Iris pigment epithelial cell (primary cell): ENCODE measurements at regions not wholly inside any gene's neighbourhood (a gene's known extent, or its start where the extent isn't known, plus 50 kb on each side); places are given as distances from the start of the nearest gene placed in this dataset.

Experiments used
- DNase-seq: peaks from one replicate; pipeline ENCODE4 v3.0.0-alpha.2; 2011; ENCODE audit warnings: low read depth

DNA sequence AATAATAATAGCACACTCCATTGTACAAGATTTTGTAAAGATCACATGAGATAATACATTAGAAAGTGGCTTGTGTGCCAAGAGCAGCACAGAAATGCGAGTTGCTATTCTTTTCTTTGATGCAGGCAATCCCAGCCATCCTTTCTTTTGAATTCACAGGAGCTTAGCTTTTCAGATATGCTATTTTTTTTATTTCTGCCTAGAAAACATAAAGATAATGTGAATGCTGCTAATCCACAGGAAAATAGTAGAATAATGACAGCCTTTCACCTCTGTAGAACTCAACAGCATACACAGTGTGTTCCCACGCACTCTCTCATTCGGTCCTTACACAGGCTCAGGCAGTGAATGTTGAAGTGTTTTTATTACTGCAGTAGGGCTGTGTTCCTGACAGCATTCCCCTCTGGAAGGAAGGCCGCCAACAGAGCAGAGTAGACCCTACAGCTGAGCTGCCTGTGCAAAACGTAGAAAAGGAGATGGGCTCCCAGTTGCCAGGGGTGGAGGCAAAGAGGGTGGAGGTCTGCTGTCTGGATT lies 138.8 kb upstream of the TAPT1 start:
- no peak for DNase-seq

GRCh38 chr4:16360694-16361262 lies 134.5 kb upstream of the TAPT1 start:
- DNase-seq = no peak

DNA sequence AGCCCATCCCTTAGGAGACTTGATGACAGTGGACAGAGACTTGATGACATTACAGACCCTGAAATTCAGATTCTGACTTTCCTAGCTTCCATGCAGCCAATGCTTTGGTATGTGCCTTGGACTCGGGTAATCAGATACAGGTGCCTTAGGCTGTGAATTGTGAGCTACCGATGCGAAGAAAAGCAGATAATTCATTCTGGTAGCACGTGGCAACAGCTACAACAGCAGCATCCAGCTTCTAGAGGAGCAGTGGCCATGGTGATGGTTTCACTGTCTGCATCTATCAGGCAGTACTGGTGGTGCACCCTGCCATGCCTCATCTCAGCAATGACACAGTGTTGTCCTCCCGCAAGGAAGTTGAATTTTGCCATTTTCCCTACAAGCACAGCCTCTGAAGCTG lies 126.9 kb upstream of the TAPT1 start:
- no peak for DNase-seq

GRCh38 chr4:16351161-16351560 lies 124.9 kb upstream of the TAPT1 start:
- DNase-seq = no peak

- no peak for DNase-seq
Measured at GRCh38 chr4:16344853-16345252, 118.6 kb upstream of the TAPT1 start.

DNA sequence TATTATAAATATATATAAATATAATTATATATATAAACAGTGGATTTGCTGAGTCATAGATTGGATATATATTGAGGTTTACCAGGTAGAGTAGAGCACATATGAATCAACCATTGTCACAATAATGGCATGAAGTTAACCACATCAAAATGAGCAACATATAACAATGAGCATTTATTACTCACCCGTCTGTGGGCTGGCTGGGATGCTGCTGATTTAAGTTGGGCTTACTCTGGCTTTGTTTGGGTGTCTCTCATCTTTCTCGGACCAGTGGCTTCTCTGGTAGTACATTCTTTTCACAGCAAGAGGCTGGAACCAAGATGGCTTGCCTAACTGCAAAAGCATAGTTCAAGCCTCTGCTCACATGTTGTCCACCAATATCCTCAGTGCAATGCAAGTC lies 111.7 kb upstream of the TAPT1 start:
- peak; percentile 43 for DNase-seq

- DNase-seq = no peak
Measured at GRCh38 chr4:16334601-16335000, 108.3 kb upstream of the TAPT1 start.

DNA sequence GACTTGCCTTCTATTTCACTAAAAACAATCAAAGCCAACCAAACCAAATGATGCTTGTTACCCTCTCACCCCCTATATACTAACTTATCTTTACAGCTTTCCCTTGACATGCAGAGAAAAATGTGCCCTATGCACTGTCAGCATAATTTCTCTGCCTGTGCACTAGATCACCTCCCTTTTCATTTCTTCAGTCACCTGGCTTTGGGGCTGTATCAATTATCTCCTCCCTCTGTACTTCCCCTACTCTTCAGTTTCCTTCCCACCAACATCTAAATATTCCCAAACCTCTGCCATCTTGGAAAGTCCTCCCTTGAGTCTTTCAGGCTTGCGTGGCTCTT lies 103.5 kb upstream of the TAPT1 start:
- DNase-seq = no peak

GRCh38 chr4:16329125-16329796 lies 103.0 kb upstream of the TAPT1 start:
- no peak for DNase-seq

- no peak for DNase-seq
Measured at GRCh38 chr4:16322183-16322582, 95.9 kb upstream of the TAPT1 start.

DNA sequence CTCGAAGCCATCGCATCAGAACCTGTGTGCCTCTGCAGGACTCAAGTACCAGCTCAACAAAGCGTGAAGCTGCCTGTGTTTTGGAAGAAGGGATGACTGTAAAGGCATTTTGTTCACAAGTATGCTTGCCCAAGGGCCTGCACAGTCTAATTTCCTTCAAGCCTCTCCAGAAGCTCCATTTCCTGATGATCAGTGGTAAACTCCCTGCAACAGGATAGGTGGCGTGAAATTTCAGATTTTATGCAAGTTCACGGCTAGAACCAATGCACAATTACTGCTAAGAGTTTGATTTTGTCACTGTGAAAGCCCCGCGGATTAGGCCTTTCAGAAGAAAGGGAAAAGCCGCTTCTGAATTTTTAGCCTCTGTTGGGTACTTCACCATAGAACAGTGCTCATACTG lies 89.2 kb upstream of the TAPT1 start:
- DNase-seq = no peak

- DNase-seq = no peak
Measured at GRCh38 chr4:16310606-16311005, 84.3 kb upstream of the TAPT1 start.

- DNase-seq = no peak
Measured at GRCh38 chr4:16302648-16303047, 76.4 kb upstream of the TAPT1 start.

- no peak for DNase-seq
Measured at GRCh38 chr4:16297003-16297402, 70.7 kb upstream of the TAPT1 start.

DNA sequence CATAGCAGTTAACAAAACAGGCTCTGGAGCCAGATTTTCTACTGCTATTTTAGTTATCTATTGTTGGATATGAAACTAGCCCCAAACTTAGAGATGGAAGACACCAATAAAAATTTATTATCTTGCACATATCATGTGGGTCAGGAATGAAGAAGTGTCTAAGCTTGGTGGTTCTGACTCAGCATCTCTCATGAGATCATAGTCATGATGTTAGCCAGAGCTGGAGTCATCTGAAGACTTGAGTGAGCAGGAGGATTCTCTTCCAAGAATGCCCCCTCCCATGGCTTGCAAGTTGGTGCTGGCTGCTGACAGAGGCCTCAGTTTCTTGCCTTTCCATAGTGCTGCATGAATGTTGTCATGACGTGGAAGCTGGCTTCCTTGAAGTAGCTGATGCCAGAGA lies 68.2 kb upstream of the TAPT1 start:
- DNase-seq = peak; percentile 48

DNA sequence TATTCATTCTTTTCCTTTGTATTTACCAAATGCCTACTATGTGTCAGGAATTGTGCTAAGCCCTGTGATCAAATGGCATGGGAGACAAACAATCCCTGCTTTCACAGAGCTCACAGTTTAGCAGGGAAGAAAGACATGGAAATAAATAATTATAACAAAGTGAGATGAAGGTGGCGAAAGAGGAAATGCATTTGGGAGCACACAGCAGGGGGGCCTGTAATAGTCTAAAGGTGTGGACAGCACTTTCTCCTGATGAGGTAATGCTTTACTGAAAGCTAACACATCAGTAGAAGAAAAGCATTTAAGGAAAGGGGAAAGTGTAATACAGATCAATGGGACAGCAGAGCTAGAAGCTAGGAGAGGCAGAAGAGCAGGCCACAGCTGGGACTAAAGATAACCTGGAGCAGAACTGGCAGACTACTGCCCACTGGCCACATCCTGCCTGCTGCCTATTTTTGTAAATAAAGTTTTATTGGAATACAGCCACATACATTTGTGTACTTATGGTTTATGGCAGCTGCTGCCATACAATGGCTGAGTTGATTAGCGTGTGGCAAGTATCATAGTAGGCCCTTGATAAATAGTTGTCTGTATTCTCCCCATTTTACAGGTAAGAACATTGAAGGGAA lies 67.1 kb upstream of the TAPT1 start:
- DNase-seq = no peak

DNA sequence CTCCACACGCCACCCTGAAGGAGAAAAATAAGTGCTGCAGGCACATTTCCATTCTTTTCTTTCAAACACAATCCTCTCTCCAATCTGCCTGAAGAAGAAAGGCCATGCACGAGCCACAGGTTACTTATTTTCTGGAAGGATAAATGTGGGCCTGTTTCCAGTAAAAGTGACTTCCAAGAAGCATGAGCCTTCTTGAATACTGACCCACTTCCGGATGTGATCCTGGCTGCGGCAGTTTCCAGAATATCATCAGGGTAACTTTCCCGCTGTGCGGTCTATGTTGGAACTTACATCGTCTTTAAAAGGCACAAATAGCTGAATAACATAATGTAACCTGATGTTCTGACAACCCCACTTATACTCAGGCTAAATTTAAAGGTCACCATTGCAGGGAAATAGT lies 66.3 kb upstream of the TAPT1 start:
- DNase-seq = no peak

- no peak for DNase-seq
Measured at GRCh38 chr4:16290681-16291420, 64.6 kb upstream of the TAPT1 start.

DNA sequence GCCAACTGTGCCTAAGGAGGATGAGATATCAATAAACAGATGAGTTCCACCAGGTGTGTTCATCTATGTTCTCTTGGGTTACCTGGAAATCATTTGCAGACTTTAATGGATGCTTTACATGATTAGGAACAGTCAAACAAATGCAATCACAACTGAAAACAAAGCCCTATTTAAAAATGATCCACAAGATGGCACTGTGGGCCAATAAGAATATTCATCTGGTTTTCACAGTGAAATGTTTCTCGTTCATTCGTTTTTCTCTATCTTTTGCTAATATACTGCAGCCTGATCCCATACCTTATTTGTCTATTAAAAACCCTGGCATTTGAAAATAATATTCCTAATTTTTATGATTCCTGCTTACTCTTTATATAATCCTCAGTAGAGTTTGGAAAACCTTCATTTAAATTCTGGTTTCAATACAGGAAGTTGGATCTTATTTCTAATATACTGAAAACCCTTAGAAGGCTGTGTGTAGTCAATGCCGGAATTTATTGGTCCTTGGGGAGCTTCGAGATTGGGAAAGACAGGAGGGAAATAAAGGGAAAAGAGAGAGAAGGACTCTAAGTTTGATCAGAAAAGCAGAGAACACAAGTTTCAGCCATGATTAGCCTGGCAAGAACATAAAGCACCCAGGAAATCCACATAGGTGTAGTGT lies 63.8 kb upstream of the TAPT1 start:
- peak; percentile 39 for DNase-seq

- DNase-seq = no peak
Measured at GRCh38 chr4:16284050-16284449, 57.8 kb upstream of the TAPT1 start.

DNA sequence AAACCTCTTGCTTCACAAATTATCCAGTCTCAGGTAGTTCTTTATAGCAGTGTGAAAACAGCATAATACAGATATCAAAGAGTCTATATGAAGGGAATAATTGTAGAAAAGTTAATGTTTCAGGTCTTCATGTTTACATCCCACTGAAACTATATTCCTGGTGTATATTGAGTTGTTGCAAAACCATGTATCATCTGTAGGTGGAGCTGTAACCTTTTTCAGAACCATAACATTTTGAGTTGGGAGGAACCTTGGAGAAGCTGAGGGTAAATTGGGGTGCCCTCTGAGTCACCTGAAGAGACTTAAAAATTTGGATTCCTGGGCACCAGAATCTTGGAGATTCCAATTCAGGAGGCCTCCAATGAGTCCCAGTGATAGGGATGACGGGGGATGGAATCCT lies 51.9 kb upstream of the TAPT1 start:
- DNase-seq = no peak
